ENCODE measurements at regions not wholly inside any gene's neighbourhood (a gene's known extent, or its start where the extent isn't known, plus 50 kb on each side); places are given as distances from the start of the nearest gene placed in this dataset.

- no peaks in the 10 kb centered on the region for H3K36me3 ChIP-seq
- DNase-seq, result peak in 1 of 3 donors; percentile 32
- H3K4me3 ChIP-seq, result no peak overlapping the region
- TF ChIP-seq CTCF (IDR thresholded peaks at IDR 0.05) (no peak), POLR2A (IDR thresholded peaks at IDR 0.05) (no peak)
- H3K27me3 ChIP-seq, result no peaks in the 10 kb centered on the region
- no peaks in the 10 kb centered on the region for H3K9me3 ChIP-seq
- peak overlapping the region in 1 of 4 donors; percentile 38 for H3K27ac ChIP-seq
- peaks cover 0 to 5% (median 4%) of the 10 kb centered on the region in 4 donors for H3K4me1 ChIP-seq
These were observed 107.8 kb downstream of the VCPKMT start for GRCh38 chr14:50008562-50008961.

GRCh38 chr14:50008974-50009373 lies 107.4 kb downstream of the VCPKMT start:
- no peaks in the 10 kb centered on the region for H3K36me3 ChIP-seq
- H3K9me3 ChIP-seq, result no peaks in the 10 kb centered on the region
- H3K4me1 ChIP-seq, result peaks cover 0 to 5% (median 4%) of the 10 kb centered on the region in 4 donors
- TF ChIP-seq POLR2A (IDR thresholded peaks at IDR 0.05) (no peak), CTCF (IDR thresholded peaks at IDR 0.05) (no peak)
- H3K4me3 ChIP-seq, result no peak overlapping the region
- DNase-seq, result no peak
- peak overlapping the region in 1 of 4 donors; percentile 38 for H3K27ac ChIP-seq
- H3K27me3 ChIP-seq, result no peaks in the 10 kb centered on the region

- Histone ChIP-seq H3K27me3 (no peaks in the 10 kb centered on the region), H3K4me1 (peaks cover 0 to 5% (median 0%) of the 10 kb centered on the region in 4 donors), H3K27ac (no peak overlapping the region), H3K36me3 (no peaks in the 10 kb centered on the region), H3K4me3 (no peak overlapping the region), H3K9me3 (no peaks in the 10 kb centered on the region)
- TF ChIP-seq CTCF (IDR thresholded peaks at IDR 0.05), result no peak
- no peak for TF ChIP-seq POLR2A (IDR thresholded peaks at IDR 0.05)
- DNase-seq, result no peak
These were observed 105.6 kb downstream of the VCPKMT start for GRCh38 chr14:50010752-50011151.

DNA sequence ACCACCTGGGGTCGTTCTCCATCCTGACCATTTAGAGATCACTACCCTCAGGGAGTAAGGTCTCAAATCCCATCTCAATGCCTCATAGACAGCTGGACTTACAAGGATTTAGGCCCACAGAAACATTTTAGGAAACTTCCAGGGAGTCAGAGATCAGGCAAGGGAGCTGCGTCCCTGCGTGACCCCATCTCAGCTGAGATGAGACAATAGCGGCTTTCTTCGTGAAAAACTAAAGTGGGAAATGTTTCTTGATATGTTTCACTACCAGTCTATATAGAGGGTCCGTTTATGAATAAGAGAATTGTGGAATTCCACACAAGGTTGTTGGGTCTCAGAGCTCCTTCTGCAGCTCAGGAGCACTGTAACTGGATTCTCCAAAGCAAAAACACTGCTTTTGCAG lies 105.1 kb downstream of the VCPKMT start:
- H3K27ac ChIP-seq, result no peak overlapping the region
- no peak overlapping the region for H3K4me3 ChIP-seq
- DNase-seq, result no peak
- H3K4me1 ChIP-seq, result peaks cover 0 to 5% (median 0%) of the 10 kb centered on the region in 4 donors
- no peaks in the 10 kb centered on the region for H3K36me3 ChIP-seq
- H3K27me3 ChIP-seq, result no peaks in the 10 kb centered on the region
- no peaks in the 10 kb centered on the region for H3K9me3 ChIP-seq
- TF ChIP-seq CTCF (IDR thresholded peaks at IDR 0.05) (no peak), POLR2A (IDR thresholded peaks at IDR 0.05) (no peak)

DNA sequence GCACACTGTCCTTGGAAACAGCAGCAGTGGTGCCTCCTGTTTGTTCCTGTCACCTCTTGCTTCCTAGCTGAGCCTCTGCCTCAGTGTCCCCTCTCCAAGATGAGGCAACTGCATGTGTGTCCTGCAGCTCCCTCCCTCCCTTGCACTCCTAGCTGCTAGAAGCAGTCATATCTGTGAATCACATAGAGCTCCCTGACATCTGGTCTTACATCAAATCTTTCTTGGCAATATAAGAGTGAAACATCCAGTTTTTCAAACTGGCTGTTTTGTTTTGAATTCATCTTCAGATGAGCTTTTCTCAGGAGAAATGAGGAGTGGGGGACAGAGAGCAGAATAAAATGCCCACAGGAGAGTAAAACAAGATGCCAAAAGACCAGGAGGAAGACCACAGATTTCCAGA lies 103.7 kb downstream of the VCPKMT start:
- TF ChIP-seq CTCF (IDR thresholded peaks at IDR 0.05) (no peak), POLR2A (IDR thresholded peaks at IDR 0.05) (no peak)
- Histone ChIP-seq H3K36me3 (no peaks in the 10 kb centered on the region), H3K9me3 (no peaks in the 10 kb centered on the region), H3K4me1 (peaks cover 0 to 2% (median 0%) of the 10 kb centered on the region in 4 donors), H3K27ac (no peak overlapping the region), H3K4me3 (no peak overlapping the region), H3K27me3 (no peaks in the 10 kb centered on the region)
- no peak for DNase-seq
